ENCODE measurements at regions not wholly inside any gene's neighbourhood (a gene's known extent, or its start where the extent isn't known, plus 50 kb on each side); places are given as distances from the start of the nearest gene placed in this dataset.

GRCh38 chr15:61798631-61799030 is 261.6 kb downstream of the VPS13C start:
- no peak for DNase-seq (ENCODE audit: extremely low spot score, unreplicated experiment)
- Mint-ChIP-seq H3K4me1 (ENCODE audit: unreplicated experiment) (no peaks in the 10 kb centered on the region), H3K27ac (no peak overlapping the region), H3K9me3 (no peaks in the 10 kb centered on the region), H3K27me3 (peaks cover under 1% of the 10 kb centered on the region), H3K4me3 (no peak overlapping the region), H3K36me3 (no peaks in the 10 kb centered on the region)
- TF ChIP-seq CTCF (conservative IDR thresholded peaks at IDR 0.05): no peak

GRCh38 chr15:61796056-61796455 is 264.2 kb downstream of the VPS13C start:
- Mint-ChIP-seq H3K4me3 (no peak overlapping the region), H3K36me3 (no peaks in the 10 kb centered on the region), H3K4me1 (ENCODE audit: unreplicated experiment) (no peaks in the 10 kb centered on the region), H3K9me3 (no peaks in the 10 kb centered on the region), H3K27ac (no peak overlapping the region), H3K27me3 (peaks cover 8% of the 10 kb centered on the region)
- no peak for DNase-seq (ENCODE audit: extremely low spot score, unreplicated experiment)
- no peak for TF ChIP-seq CTCF (conservative IDR thresholded peaks at IDR 0.05)

- no peaks in the 10 kb centered on the region for H3K9me3 Mint-ChIP-seq
- TF ChIP-seq CTCF (conservative IDR thresholded peaks at IDR 0.05): no peak
- DNase-seq (ENCODE audit: extremely low spot score, unreplicated experiment): no peak
- no peak overlapping the region for H3K27ac Mint-ChIP-seq
- H3K36me3 Mint-ChIP-seq: no peaks in the 10 kb centered on the region
- no peaks in the 10 kb centered on the region for H3K4me1 Mint-ChIP-seq (ENCODE audit: unreplicated experiment)
- peaks cover 9% of the 10 kb centered on the region for H3K27me3 Mint-ChIP-seq
- H3K4me3 Mint-ChIP-seq: no peak overlapping the region
Measured at GRCh38 chr15:61794881-61795280, 265.4 kb downstream of the VPS13C start.

GRCh38 chr15:61794276-61794675 is 266.0 kb downstream of the VPS13C start:
- no peak for DNase-seq (ENCODE audit: extremely low spot score, unreplicated experiment)
- Mint-ChIP-seq H3K27me3 (peaks cover 9% of the 10 kb centered on the region), H3K9me3 (no peaks in the 10 kb centered on the region), H3K36me3 (no peaks in the 10 kb centered on the region), H3K4me1 (ENCODE audit: unreplicated experiment) (no peaks in the 10 kb centered on the region), H3K4me3 (no peak overlapping the region), H3K27ac (no peak overlapping the region)
- TF ChIP-seq CTCF (conservative IDR thresholded peaks at IDR 0.05): no peak

GRCh38 chr15:61784734-61785133 is 275.5 kb downstream of the VPS13C start:
- H3K9me3 Mint-ChIP-seq: no peaks in the 10 kb centered on the region
- peaks cover 6% of the 10 kb centered on the region for H3K27me3 Mint-ChIP-seq
- DNase-seq (ENCODE audit: extremely low spot score, unreplicated experiment): no peak
- peaks cover 12% of the 10 kb centered on the region for H3K4me1 Mint-ChIP-seq (ENCODE audit: unreplicated experiment)
- H3K36me3 Mint-ChIP-seq: peaks cover 5% of the 10 kb centered on the region
- no peak for TF ChIP-seq CTCF (conservative IDR thresholded peaks at IDR 0.05)
- H3K27ac Mint-ChIP-seq: no peak overlapping the region
- no peak overlapping the region for H3K4me3 Mint-ChIP-seq
